HCT116 (cell line): ENCODE measurements at regions not wholly inside any gene's neighbourhood (a gene's known extent, or its start where the extent isn't known, plus 50 kb on each side); places are given as distances from the start of the nearest gene placed in this dataset.

Experiments
- ATAC-seq: fragments of 200-7000 bp; cut with Tn5 transposase; 2 replicates; pipeline ENCODE4 v1.9.1; 2020; ENCODE audit warnings: mild to moderate bottlenecking, moderate library complexity
- BruUV-seq: library from RNA; stranded (reverse); fragments of 400-500 nt; replicated peaks from 2 replicates; lab custom pipeline; 2021; lab: Mats Ljungman, UMichigan
- CTCF ChIA-PET: fragments of 300-600 bp; sonication (Branson Sonifier 250); formaldehyde crosslinking; loops from one replicate; lab custom pipeline; 2021; ENCODE audit warnings: antibody characterized with exemption; lab: Charles Lee
- POLR2A ChIA-PET: fragments of 300-600, 350-600 bp; sonication (Branson Sonifier 250); formaldehyde crosslinking; loops from one replicate; lab custom pipeline; 2021; ENCODE audit warnings: antibody characterized with exemption; lab: Charles Lee
- RAD21 ChIA-PET, 2 experiments: fragments of 300-600 bp; sonication (Branson Sonifier 250); formaldehyde crosslinking; loops; one replicate each; lab custom pipeline; 2023; ENCODE audit warnings: low total read pairs in 2 of 2; ENCODE audit not compliant: uncharacterized antibody in 2 of 2, unreplicated experiment in 2 of 2, low non-redundant PET in 1 of 2; lab: Charles Lee
- DNase-seq: peaks from one replicate; pipeline ENCODE4 v3.0.0-alpha.2; 2010; ENCODE audit warnings: low read depth, low spot score
- H2AFZ ChIP-seq: fragments of 200-600 bp; shearing (Covaris generic), sonication (generic); 2 replicates; pipeline ENCODE4 v1.6.1; 2017; ENCODE audit warnings: low read depth, mixed run types, mixed read lengths, antibody characterized with exemption, low read length; ENCODE audit not compliant: poor library complexity, severe bottlenecking
- H3K27ac ChIP-seq: 2 replicates; pipeline ENCODE4 v1.5.1; 2012; ENCODE audit warnings: low read depth, low read length
- H3K27me3 ChIP-seq: fragments of 200-600 bp; sonication (generic); 2 replicates; pipeline ENCODE4 v1.6.1; 2016; ENCODE audit warnings: mixed run types, low read length, mixed read lengths; ENCODE audit not compliant: insufficient read depth
- H3K36me3 ChIP-seq, 2 experiments: fragments of 200-500 bp in 1 of 2; fragments of 200-600 bp in 1 of 2; sonication (Bioruptor generic) in 1 of 2; sonication (generic) in 1 of 2; 2 replicates each; pipeline versions ENCODE4 v1.5.1 to v1.6.1; 2014 to 2016; ENCODE audit warnings: low read length in 2 of 2, inconsistent platforms in 1 of 2, mixed read lengths in 1 of 2, mixed run types in 1 of 2; ENCODE audit not compliant: insufficient read depth in 2 of 2, control insufficient read depth in 1 of 2
- H3K4me1 ChIP-seq, 2 experiments: fragments of 200-600 bp in 1 of 2; sonication (generic) in 1 of 2; 2 replicates each; pipeline versions ENCODE4 v1.5.1 to v1.6.1; 2012 to 2017; ENCODE audit warnings: low read length in 2 of 2, inconsistent platforms in 1 of 2, mild to moderate bottlenecking in 1 of 2, mixed read lengths in 1 of 2, mixed run types in 1 of 2, moderate library complexity in 1 of 2; ENCODE audit not compliant: insufficient read depth in 2 of 2, control insufficient read depth in 1 of 2
- H3K4me2 ChIP-seq: fragments of 200-600 bp; sonication (generic); 2 replicates; pipeline ENCODE4 v1.6.1; 2017; ENCODE audit warnings: mixed run types, low read length, mixed read lengths
- H3K4me3 ChIP-seq, 2 experiments: fragments of 200-600 bp in 1 of 2; sonication (generic) in 1 of 2; replicated peaks in 1 of 2; 2 replicates each; pipeline ENCODE4 v1.5.1; 2011 to 2016; ENCODE audit warnings: low read length in 2 of 2, control low read depth in 1 of 2, low read depth in 1 of 2, mild to moderate bottlenecking in 1 of 2, mixed read lengths in 1 of 2, mixed run types in 1 of 2
- H3K79me2 ChIP-seq: fragments of 200-600 bp; sonication (generic); 2 replicates; pipeline ENCODE4 v1.6.1; 2017; ENCODE audit warnings: mild to moderate bottlenecking, mixed run types, low read length, moderate library complexity, mixed read lengths; ENCODE audit not compliant: insufficient read depth
- H3K9ac ChIP-seq: fragments of 200-600 bp; sonication (generic); 2 replicates; pipeline ENCODE4 v1.6.1; 2016; ENCODE audit warnings: low read length, mixed read lengths
- H3K9me2 ChIP-seq: fragments of 200-600 bp; sonication (generic), shearing (Covaris generic); 2 replicates; pipeline ENCODE4 v1.6.1; 2017; ENCODE audit warnings: mixed run types, mild to moderate bottlenecking, moderate library complexity; ENCODE audit not compliant: insufficient read depth
- H3K9me3 ChIP-seq, 2 experiments: fragments of 200-500 bp in 1 of 2; fragments of 200-600 bp in 1 of 2; sonication (Bioruptor generic) in 1 of 2; sonication (generic) in 1 of 2; 2 replicates each; pipeline ENCODE4 v1.6.1; 2014 to 2017; ENCODE audit warnings: low read length in 2 of 2, mixed read lengths in 2 of 2, inconsistent platforms in 1 of 2, low read depth in 1 of 2, mild to moderate bottlenecking in 1 of 2, mixed run types in 1 of 2, moderate library complexity in 1 of 2; ENCODE audit not compliant: control insufficient read depth in 1 of 2, insufficient read depth in 1 of 2
- H4K20me1 ChIP-seq: fragments of 200-600 bp; sonication (generic), shearing (Covaris generic); 2 replicates; pipeline ENCODE4 v1.6.1; 2017; ENCODE audit warnings: mixed run types, mild to moderate bottlenecking, moderate library complexity; ENCODE audit not compliant: insufficient read depth
- CTCF ChIP-seq, 3 experiments: fragments of 200-600 bp in 1 of 3; sonication (generic) in 1 of 3; IDR thresholded peaks in 2 of 3; conservative IDR thresholded peaks in 1 of 3; 2 replicates each; pipeline ENCODE4 v1.5.1; 2012 to 2017; ENCODE audit warnings: low read depth in 2 of 3, low read length in 2 of 3, antibody characterized with exemption in 1 of 3, borderline replicate concordance in 1 of 3, control low read depth in 1 of 3, mild to moderate bottlenecking in 1 of 3, mixed read lengths in 1 of 3, mixed run types in 1 of 3, moderate library complexity in 1 of 3; ENCODE audit not compliant: insufficient read depth in 1 of 3
- EGR1 ChIP-seq: IDR thresholded peaks from 2 replicates; pipeline ENCODE4 v1.6.1; 2012; ENCODE audit warnings: low read depth
- ELF1 ChIP-seq: IDR thresholded peaks from 2 replicates; pipeline ENCODE4 v1.6.1; 2012; ENCODE audit warnings: low read depth, borderline replicate concordance
- FOSL1 ChIP-seq: IDR thresholded peaks from 2 replicates; pipeline ENCODE4 v1.6.1; 2012; ENCODE audit warnings: low read depth
- POLR2A ChIP-seq: IDR thresholded peaks from 2 replicates; pipeline ENCODE4 v1.7.0; 2011; ENCODE audit warnings: borderline replicate concordance; ENCODE audit not compliant: insufficient read depth, insufficient read length; ENCODE audit errors: extremely low read depth
- TCF7L2 ChIP-seq: IDR thresholded peaks from 2 replicates; pipeline ENCODE4 v1.7.0; 2011; ENCODE audit warnings: borderline replicate concordance, inconsistent platforms; ENCODE audit not compliant: insufficient read depth, insufficient read length; ENCODE audit errors: extremely low read depth
- ZFX ChIP-seq: fragments of 450-650 bp; IDR thresholded peaks from 2 replicates; pipeline ENCODE4 v1.6.1; 2017
- intact Hi-C: fragments of 100-400 bp; cut with micrococcal nuclease; formaldehyde crosslinking; loops from 2 replicates; pipeline ENCODE4 v1.10.0; 2022
- TF ChIP-seq, protein P1 (sequence below): IDR thresholded peaks from 2 replicates; pipeline ENCODE4 v1.6.1; 2011; ENCODE audit warnings: mild to moderate bottlenecking, low read length, moderate library complexity; ENCODE audit not compliant: insufficient replicate concordance; ENCODE audit errors: extremely low read depth

DNA sequence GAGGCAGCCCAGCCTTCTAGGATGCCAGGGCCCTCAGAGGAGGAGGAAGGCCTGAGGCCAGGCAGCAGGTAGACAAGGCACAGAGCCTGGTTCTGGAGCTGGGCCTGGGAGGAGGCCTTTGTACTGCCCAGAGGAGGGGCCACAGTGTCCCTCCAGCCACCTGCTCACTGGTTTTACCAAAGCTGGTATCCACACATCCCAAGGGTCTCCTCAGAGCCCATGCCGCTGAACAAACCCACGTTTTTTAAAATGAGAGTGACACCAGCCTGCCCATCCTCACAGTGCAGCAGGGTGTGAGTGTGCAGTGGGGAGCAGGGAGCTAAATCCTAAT, 162.7 kb downstream of the LY86 start:
- H3K27ac ChIP-seq: peak overlapping the region; percentile 37; the same call in 1 of the 2 replicates
- no TSS peak for BruUV-seq
- intact Hi-C loops: loop anchor here (2.0 kb wide), 1 partner anchor 70 kb away; no protein-coding TSS in a partner anchor
- no peaks in the 10 kb centered on the region for H3K9me2 ChIP-seq
- no peak for TF ChIP-seq POLR2A
- TF ChIP-seq, protein P1, sequence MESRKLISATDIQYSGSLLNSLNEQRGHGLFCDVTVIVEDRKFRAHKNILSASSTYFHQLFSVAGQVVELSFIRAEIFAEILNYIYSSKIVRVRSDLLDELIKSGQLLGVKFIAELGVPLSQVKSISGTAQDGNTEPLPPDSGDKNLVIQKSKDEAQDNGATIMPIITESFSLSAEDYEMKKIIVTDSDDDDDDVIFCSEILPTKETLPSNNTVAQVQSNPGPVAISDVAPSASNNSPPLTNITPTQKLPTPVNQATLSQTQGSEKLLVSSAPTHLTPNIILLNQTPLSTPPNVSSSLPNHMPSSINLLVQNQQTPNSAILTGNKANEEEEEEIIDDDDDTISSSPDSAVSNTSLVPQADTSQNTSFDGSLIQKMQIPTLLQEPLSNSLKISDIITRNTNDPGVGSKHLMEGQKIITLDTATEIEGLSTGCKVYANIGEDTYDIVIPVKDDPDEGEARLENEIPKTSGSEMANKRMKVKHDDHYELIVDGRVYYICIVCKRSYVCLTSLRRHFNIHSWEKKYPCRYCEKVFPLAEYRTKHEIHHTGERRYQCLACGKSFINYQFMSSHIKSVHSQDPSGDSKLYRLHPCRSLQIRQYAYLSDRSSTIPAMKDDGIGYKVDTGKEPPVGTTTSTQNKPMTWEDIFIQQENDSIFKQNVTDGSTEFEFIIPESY: no peak
- TF ChIP-seq CTCF (IDR thresholded peaks at IDR 0.05 in 2 of 3, conservative IDR thresholded peaks at IDR 0.05 in 1 of 3; ENCODE audit: borderline replicate concordance in 1 of 3, insufficient read depth in 1 of 3, low read depth in 2 of 3, low read length in 2 of 3): no peak
- no peak for TF ChIP-seq FOSL1
- no peak for TF ChIP-seq ELF1
- no peak for TF ChIP-seq EGR1
- TF ChIP-seq ZFX: peak; percentile 10; the same call in 1 of the 2 replicates
- no peak for TF ChIP-seq TCF7L2
- peak overlapping the region; percentile 50 for H3K9ac ChIP-seq
- ChIA-PET RAD21 (no interaction called here), CTCF (interaction anchor here (1.4 to 2.1 kb wide), 2 partner anchors 8 to 37 kb away, joined by 5 to 9 read pairs; no protein-coding TSS in a partner anchor), POLR2A (interaction anchor here (1.2 kb wide), 1 partner anchor 58 kb away, joined by 3 read pairs; no protein-coding TSS in a partner anchor)
- H3K4me3 ChIP-seq: peak overlapping the region in 1 of 2 experiments; percentile 25; a peak in 2 of 4 replicates
- ATAC-seq (peak; percentile 35), DNase-seq (no peak)
- peaks cover 35 to 57% of the 10 kb centered on the region in 2 experiments for H3K4me1 ChIP-seq
- peak overlapping the region; percentile 83 for H3K4me2 ChIP-seq
- no peaks in the 10 kb centered on the region for H3K36me3 ChIP-seq
- no peaks in the 10 kb centered on the region for H3K9me3 ChIP-seq
- no peaks in the 10 kb centered on the region for H4K20me1 ChIP-seq
- no peaks in the 10 kb centered on the region for H3K79me2 ChIP-seq
- H2AFZ ChIP-seq: peak overlapping the region; percentile 80
- no peaks in the 10 kb centered on the region for H3K27me3 ChIP-seq
